Endothelial cell of hepatic sinusoid (primary cell): ENCODE measurements at regions not wholly inside any gene's neighbourhood (a gene's known extent, or its start where the extent isn't known, plus 50 kb on each side); places are given as distances from the start of the nearest gene placed in this dataset.

Experiments used
- in situ Hi-C: cut with HindIII; loops from 2 replicates; pipeline ENCODE4 v1.10.0; 2017; ENCODE audit warnings: low sequenced_read_pairs

DNA sequence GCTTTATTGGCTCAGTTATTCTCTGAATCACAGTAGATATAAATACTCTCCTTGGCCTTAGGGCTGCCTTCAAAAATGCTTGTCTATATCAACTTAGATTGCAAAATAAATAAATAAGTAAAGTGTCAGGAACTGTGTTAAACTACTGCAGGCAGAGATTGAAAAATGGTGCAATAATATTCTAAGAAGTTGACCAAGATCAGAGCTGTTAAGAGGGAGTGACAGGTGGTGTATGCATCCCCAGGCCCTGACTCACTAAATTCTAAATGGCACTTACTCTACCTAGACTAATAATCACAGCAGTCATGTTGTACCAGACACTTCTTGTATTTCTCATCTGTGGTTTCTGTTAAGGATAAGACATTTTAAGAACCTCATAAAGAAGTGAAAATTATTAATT, 235.1 kb upstream of the SPOCK3 start:
- in situ Hi-C loops: no loop called here

DNA sequence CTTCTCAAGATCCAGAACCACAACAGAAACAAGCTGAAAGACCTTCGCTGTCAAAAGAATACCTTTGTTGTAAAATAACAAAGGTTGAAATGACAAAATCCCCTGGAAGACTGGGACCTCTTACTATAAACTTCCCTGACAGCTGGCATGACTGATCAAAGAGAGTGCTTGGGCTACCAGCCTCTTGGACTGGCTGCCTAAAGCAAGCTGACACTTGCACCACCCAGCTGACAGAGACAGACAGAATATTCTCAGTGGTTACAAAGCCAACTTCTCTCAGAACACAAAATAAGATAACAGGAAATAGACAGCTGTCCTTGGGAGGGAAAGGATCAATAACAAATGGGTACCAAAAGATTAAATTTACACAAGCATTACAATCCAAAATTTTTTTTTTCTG, 241.7 kb upstream of the SPOCK3 start:
- in situ Hi-C loops: no loop called here

DNA sequence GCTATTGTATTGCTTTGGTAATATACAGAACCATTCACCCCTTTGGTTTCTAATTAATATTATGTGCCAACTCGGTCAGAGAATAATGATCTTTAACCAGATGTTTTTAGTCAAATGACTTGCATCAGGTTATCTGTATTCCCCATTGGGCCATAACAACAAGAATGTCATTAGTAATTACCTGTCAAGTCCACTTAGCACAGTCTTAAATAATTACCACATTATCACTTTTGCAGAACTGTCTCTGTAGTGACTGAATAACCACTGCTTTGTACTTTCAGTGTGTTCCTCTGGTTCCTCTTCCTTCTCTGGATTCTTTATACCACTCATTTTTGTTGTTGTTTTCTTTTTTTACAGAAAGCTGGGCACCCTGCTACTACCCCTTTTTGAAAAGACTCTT, 257.7 kb upstream of the SPOCK3 start:
- in situ Hi-C loops: no loop called here

DNA sequence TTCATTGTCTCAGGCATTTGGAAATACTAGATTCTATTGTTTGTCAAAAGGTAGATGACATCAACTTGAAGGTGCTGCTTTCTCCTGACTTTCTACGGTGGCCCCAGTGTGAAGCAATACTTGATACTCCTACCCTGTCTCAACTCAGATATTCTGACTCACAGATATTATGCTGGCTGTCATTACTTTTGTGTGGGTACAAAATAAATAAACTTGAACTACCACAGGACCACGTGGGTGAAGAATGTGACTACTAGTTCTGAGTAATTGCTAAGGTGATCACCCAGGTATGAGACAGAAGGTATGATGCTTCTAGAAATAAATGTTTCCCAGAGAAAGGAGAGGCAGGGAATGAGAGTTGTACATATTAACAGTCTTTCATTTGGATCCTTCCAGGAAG, 275.3 kb upstream of the SPOCK3 start:
- in situ Hi-C loops: no loop called here

DNA sequence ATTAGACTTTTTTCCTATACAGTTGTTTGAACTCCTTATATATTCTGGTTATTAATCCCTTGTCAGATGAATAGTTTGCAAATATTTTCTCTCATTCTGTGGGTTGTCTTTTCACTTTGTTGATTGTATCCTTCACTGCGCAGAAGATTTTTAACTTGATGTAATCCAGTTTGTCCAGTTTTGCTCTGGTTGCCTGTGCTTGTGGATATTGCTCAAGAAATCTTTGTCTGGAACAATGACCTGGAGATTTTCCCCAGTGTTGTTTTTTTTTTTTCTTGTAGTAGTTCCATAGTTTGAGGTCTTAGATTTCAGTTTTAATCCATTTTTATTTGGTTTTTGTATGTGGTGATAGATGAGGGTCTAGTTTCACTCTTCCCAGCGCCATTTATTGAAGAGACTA, 289.8 kb upstream of the SPOCK3 start:
- in situ Hi-C loops: no loop called here

DNA sequence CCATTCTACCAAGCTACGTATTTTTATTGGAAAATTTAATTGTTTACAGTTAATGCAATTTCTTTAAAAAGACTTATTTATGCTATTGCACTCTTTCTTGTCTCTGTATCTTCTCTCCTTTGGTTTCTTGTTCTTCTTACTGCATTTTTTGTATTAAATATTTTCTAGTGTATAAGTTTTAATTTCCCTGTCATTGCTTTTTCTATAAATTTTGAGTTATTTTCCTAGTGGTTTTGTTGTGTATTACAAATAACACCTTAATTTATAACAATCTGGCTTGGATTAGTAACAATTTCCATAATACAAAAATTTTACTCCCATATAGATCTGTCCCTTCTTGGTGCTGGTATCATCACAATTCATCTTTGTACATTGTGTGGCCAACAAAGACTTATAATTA, 303.5 kb upstream of the SPOCK3 start:
- in situ Hi-C loops: no loop called here

DNA sequence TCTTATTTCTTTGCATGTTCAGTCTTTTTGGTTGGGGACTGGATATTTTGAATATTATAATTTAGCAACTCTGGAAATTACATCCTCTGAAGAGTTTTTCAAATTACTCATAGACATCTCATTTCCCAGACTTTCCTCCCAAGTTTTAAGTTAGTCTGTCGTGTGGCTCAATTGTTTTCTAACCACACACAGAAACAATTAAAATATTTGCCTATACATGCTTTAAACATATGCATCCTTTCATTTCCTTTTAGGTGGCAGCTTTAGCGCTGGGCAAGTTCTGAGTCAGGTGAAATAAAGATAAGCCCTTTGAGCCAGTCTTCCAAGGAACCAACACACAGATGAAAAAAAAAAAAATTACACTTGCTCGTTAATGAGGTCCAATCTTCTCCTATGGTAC, 307.0 kb upstream of the SPOCK3 start:
- in situ Hi-C loops: no loop called here

DNA sequence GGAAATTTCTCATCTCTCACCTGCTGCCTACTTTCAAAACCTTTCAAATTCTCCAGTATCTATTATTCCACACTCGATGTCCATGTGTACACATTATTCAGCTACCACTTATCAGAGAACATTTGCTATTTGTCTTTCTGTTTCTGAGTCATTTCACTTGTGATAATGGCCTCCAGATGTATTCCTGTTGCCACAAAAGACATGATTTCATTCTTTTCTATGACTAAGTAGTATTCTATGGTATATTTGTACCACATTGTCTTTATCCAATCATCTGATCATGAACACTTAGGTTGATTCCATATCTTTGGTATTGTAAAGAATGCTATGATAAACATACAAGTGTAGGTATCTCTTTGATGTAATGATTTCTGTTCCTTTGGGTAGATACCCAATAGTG, 310.1 kb upstream of the SPOCK3 start:
- in situ Hi-C loops: no loop called here

DNA sequence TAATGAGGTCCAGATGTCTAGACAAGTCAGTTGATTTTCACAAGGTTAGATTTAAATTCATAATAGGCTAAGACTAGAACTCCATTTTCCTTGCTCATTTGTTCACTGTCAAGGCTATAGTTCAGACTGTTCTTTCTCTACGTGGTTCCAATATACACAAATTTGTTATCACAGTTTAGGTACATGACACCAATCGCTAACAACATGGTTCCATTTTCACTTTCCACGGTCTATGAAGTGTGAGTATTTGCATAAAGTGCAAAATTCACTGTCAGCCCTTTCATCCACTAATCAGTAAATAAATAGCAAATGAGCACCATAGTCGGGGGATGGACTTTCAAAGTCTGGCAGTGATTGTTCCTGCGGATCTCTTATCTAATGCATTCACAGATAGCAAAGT, 315.7 kb upstream of the SPOCK3 start:
- in situ Hi-C loops: no loop called here

DNA sequence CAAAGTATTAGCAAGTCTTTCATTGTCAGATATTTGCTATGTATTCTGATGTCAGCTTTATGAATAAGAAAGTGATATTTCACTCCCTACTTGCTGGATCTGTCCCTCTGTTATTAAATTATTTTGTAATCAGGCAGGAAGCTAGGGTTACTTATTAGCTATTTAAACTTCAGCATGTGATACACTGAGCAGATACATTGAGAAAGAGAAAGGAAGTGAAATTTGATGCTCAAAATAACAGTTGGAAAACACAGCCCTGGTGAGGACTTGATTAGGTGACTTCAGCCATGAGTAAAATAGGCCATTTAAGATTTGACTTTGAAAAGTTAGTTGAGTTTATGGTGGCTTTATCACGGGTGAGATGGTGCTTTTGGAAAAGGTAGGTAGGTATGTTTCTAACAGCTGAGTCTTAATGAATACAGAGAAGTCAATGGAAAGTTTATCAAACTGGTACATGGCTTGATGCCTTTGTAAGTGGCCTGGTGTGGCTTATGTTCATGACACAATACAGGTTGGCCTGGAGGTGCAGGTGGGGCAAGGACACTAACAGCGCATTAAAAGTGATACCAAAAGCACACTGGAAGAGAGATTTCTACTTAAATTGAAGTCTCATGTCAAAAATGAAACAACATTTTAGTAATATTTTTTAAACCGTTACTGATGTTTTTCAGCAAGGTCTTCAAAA, 321.2 kb upstream of the SPOCK3 start:
- in situ Hi-C loops: no loop called here

DNA sequence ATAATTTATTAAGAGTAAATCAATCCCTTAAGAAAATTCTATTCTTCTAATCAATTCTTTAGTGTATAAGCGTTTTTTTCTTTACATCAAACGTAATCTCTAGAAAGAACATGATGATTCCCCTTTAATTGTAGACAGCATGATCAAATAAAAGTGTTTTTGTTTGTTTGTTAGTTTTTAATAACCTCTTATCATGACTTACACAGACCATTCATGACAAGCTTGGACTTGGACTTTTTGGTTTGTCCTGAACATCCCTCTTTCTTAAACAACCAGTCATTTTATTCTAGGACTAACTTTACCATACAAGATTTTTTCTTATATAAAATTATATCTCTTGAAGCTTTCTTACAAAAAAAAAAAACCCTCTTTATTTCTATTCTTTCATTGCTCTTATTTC, 344.6 kb upstream of the SPOCK3 start:
- in situ Hi-C loops: no loop called here

DNA sequence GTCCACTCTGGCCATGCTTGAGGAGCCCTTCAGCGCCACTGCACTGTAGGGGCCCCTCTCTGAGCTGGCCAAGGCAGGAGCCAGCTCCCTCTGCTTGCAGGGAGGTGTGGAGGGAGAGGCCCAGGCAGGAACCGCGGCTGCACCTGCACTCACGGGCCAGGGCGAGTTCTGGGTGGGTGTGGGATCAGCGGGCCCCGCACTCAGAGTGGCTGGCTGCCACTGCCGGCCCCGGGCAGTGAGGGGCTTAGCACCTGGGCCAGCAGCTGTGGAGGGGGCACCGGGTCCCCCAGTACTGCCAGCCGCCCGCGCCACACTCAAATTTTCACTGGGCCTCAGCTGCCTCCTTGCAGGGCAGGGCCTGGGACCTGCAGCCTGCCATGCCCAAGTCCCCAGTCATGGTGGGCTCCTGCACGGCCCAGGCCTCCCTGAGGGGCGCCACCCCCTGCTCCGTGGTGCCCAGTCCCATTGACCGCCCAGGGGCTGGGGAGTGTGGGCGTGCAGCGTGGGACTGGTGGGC, 347.2 kb upstream of the SPOCK3 start:
- in situ Hi-C loops: no loop called here

DNA sequence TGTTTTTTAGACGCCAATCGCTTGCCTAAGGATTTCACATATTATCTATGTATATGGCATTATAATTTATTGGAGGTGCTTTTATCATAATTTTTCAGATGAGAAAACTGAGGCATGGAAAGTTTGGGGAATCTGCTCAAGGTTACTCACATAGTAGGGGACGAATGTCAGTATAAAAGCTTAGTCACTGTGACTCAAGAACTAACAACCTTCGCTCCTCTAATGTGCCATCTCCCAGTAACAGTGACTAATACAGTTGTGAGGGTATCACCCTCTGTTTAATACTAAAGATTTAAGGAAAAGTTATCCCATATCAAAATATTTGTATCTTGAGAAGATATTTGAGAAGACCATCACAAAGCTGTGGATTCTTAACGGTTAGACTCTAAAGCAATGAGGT, 353.1 kb upstream of the SPOCK3 start:
- in situ Hi-C loops: no loop called here

DNA sequence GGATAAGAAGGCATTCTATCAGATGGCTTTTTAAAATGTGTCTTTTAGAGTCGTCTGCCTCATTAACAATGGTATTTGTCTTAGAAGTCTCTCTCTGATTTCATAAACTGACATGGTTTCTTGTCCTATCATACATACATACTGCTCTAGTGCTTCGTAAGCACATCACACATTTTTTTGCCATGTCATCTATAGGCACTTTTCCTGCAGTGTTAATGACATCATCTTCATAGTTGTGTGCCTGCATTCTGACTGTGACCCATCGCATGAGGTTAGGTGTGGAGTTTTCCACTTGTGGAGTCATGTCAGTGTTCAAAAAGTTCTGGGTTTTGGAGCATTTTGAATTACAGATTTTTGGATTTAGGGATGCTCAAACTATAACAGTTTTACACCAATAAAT, 361.6 kb upstream of the SPOCK3 start:
- in situ Hi-C loops: loop anchor here (5.0 kb wide), 1 partner anchor 71 kb away; no protein-coding TSS in a partner anchor

DNA sequence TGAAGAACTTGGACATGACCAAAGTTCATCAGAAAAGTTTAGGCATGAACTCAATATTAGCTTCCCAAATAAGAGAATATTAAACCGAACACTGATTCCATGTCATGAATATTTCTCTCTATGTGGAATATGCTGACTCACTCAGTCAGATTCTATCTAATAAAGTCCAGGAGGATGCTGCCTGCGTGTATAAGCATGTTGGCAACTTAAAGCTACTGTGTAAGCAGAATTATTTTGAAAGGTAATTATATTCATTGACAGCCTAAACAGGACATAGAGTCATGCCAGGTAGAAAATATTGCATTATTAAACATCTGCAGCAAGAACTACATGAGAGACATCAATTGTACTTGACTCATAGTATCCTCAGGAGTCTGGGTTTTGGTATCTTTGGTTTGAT, 367.9 kb upstream of the SPOCK3 start:
- in situ Hi-C loops: no loop called here

DNA sequence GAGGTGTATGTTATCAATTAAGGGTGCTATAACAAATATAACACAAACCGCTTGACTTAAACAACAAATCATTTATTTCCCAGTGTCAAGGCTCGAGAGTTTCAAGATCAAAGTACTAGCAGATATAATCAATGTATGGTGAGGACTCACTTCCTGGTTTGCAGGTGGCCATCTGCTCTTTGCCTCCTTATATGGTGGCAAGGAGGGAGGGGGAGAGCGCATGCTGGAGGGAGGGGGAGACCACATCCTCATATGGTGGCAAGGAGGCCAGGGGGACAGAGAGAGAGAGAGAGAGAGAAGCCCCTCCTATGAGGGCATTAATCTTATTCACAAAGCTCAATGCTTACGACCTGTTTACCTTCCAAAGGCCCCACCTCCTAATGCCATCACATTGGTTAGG, 372.3 kb upstream of the SPOCK3 start:
- in situ Hi-C loops: no loop called here

DNA sequence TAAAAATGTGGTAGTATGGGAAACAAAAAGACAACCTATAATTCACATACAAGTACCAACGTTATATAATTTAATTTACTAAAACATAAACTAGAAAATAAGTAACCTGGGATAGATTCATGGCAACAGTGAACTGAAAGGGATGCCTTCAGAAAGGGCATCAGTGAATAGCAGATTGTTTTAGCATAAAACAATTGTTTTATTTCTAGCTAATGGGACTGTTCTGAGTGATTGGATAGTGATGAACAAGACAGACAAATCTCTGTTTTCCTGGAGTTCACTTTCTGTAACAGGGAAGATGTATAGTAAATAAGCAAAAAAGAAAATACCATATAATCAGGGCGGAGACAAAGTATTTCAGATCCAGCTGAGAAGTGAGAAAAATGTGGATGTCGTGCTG, 379.1 kb upstream of the SPOCK3 start:
- in situ Hi-C loops: no loop called here

DNA sequence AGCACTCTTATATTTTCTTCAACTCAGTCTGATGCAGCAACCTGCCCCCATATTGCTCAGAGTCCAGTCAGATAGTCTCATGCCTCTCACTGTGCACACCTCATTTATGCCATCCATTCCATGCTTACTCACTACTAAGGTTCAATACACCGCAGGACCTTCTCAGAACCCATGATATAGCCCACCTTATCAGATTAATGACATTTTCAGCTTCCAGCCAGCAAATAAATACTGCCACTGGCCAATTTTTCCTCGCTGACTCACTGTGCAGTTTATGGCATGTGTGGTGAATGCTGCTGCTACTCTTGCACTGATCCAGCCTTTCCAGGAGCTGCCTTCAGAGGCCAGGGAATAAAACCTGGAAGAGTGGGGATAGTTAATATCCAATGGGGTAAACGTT, 380.6 kb upstream of the SPOCK3 start:
- in situ Hi-C loops: no loop called here

DNA sequence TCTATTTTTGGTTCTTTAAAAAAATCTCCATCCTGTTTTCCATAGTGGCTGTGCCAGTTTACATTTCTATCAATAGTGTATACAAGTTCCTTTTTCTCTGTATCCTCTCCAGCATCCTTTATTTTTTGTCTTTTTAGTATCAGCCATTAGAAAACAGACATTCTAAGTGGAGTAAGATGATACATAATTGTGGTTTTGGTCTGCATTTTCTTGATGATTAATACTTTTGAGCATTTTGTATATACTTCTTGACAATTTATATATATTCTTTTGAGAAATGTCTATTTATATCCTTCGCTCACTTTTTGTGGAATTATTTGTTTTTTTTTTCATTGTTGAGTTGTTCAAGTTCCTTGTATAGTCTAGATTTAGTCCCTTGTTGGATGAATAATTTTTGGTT, 382.2 kb upstream of the SPOCK3 start:
- in situ Hi-C loops: no loop called here

DNA sequence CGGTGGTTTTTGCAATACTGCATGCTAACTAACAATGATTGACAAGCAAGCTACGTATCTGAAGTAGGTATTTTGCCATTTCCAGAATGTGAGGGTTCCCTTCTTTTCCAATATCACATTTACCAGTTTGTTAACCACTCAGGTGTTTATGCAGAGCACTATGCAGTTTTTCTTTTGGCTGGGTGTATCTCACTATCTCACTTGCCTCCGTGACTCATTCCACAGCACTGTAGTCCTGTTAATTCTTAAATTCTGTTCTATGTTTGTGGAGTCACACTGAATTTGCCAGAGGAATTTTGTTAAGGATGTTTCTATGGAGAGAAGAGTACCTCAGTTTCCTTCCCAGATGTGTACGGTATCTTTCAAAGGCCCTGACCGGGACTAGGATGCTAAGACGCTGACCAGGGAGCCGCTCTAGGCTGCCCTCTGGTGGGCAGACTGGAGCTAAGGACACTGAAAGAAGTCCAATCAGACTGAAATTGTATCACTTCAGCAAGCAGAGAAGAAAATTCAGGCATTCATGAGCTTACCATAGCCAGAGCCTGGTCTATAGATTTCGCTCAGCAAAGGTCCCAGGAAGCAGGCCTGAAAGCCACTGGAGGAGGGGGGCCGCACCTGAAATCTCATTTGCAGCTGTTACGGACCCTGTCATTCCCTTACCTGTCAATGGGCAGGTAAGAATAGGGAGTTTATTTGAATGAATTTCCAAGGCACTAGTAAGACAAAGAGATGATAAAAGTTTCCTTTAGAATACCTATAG, 388.4 kb upstream of the SPOCK3 start:
- in situ Hi-C loops: no loop called here

DNA sequence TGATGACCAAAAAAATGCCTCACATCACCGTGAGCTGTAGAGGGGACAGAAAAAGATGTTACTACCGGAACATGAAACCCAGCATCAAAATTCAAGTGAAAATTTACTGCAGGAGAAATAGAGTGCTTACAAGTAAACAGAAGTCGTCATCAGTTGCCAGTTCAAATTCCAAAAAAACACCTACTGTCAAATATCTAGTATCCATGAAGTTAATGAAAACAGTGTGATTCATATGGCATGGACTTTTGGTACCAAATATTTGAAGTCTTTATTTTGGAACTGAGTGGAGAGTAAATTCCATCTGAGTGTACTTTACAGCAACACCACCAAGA, 388.9 kb upstream of the SPOCK3 start:
- in situ Hi-C loops: no loop called here

DNA sequence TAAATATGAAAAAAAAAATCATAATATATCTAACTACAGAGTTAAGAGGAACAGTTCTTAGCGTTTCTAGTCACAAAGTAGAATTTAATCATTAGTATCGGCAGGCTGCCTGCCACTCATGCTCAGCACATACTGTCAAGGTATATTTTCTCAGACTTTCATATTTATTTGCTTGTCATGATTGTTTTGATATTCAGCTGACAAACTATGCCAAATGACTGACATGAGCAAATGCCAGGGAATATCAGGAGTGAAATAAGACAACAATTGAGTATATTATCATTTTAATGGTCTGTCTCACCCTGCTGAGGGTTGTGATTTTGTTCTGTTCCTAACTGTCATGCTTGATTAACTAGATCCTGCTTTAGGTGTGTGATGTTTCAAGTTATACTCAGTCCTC, 395.0 kb upstream of the SPOCK3 start:
- in situ Hi-C loops: no loop called here

DNA sequence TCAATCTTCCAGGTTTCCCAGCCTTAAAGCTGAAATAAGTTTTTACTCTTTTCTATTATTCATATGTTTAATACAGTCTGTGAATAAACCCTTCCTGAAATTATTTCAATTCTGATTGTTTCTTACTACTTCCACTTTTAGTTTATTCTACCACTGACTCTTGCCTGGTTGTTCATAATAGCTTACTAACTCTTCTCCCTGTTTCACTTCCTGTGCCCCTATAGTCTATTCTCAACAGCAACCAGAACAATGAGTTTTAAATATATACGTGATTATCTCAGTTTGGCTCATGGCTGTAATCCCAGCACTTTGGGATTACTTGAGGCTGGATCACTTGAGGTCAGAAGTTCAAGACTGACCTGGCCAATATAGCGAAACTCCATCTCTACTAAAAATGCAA, 408.0 kb upstream of the SPOCK3 start:
- in situ Hi-C loops: no loop called here
